HG03432 (cell line): ENCODE measurements at regions not wholly inside any gene's neighbourhood (a gene's known extent, or its start where the extent isn't known, plus 50 kb on each side); places are given as distances from the start of the nearest gene placed in this dataset.

Experiments
- ATAC-seq: cut with Tn5 transposase; IDR thresholded peaks from one replicate; pipeline ENCODE4 v1.9.1; 2021; ENCODE audit warnings: mild to moderate bottlenecking, moderate library complexity; ENCODE audit not compliant: unreplicated experiment

- no peak for ATAC-seq
Measured at GRCh38 chr12:124240493-124240892, 54.4 kb upstream of the RFLNA start.

- ATAC-seq: no peak
Measured at GRCh38 chr12:124241776-124242528, 52.9 kb upstream of the RFLNA start.

GRCh38 chr12:124242529-124243065, 52.3 kb upstream of the RFLNA start:
- no peak for ATAC-seq

GRCh38 chr12:124243936-124244335, 51.0 kb upstream of the RFLNA start:
- no peak for ATAC-seq
